PC-3 (cell line): ENCODE measurements at regions not wholly inside any gene's neighbourhood (a gene's known extent, or its start where the extent isn't known, plus 50 kb on each side); places are given as distances from the start of the nearest gene placed in this dataset.

Experiments
- CTCF ChIP-seq: fragments of 300-600 bp; sonication (generic); conservative IDR thresholded peaks from 2 replicates; pipeline ENCODE4 v1.5.1; 2017; ENCODE audit warnings: antibody characterized with exemption, low read depth, mild to moderate bottlenecking, low read length
- EZH2 ChIP-seq: fragments of 300-600 bp; sonication (generic); IDR thresholded peaks from one replicate; pipeline ENCODE4 v1.6.1; 2017; ENCODE audit warnings: antibody characterized with exemption, mild to moderate bottlenecking, low read length; ENCODE audit not compliant: unreplicated experiment
- EZH2phosphoT487 ChIP-seq: fragments of 300-600 bp; sonication (generic); IDR thresholded peaks from 2 replicates; pipeline ENCODE4 v1.6.1; 2018; ENCODE audit warnings: mild to moderate bottlenecking, antibody characterized with exemption, low read length, borderline replicate concordance

- TF ChIP-seq CTCF (no peak), EZH2phosphoT487 (no peak), EZH2 (no peak)
Measured at GRCh38 chr6:164665328-164665727, 644.1 kb downstream of the C6orf118 start.
